HepG2 (cell line): ENCODE measurements at regions not wholly inside any gene's neighbourhood (a gene's known extent, or its start where the extent isn't known, plus 50 kb on each side); places are given as distances from the start of the nearest gene placed in this dataset.

Experiments used
- ATAC-seq: fragments of 200-7000 bp; cut with Tn5 transposase; 3 replicates; pipeline ENCODE4 v1.9.1; 2020; ENCODE audit warnings: mild to moderate bottlenecking, moderate library complexity
- BruUV-seq: library from RNA; stranded (reverse); fragments of 400-500 nt; replicated peaks from 2 replicates; lab custom pipeline; 2021; lab: Mats Ljungman, UMichigan
- CTCF ChIA-PET: fragments of 300-600 bp; formaldehyde crosslinking; extraction: SDS; loops from one replicate; lab custom pipeline; 2021; ENCODE audit warnings: low total read pairs, inconsistent platforms, low intra/inter-chr PET ratio; lab: Yijun Ruan, JAX
- POLR2A ChIA-PET: fragments of 350-600 bp; sonication (Branson Sonifier 250); formaldehyde crosslinking; loops from one replicate; lab custom pipeline; 2020; ENCODE audit warnings: antibody characterized with exemption, inconsistent platforms; lab: Yijun Ruan, JAX
- DNase-seq: peaks from one replicate; pipeline ENCODE4 v3.0.0-alpha.2; 2015; ENCODE audit warnings: low spot score
- FAIRE-seq: peaks from 3 replicates; lab custom pipeline; 2011; peaks lifted over from hg19 to GRCh38; lab: Jason Lieb, UNC
- H2AFZ ChIP-seq: one replicate; pipeline ENCODE4 v1.6.1; 2011; ENCODE audit warnings: low read length, inconsistent platforms
- H3K27ac ChIP-seq: fragments of 300-600 bp; 3 replicates; pipeline ENCODE4 v1.8.0; 2011; ENCODE audit warnings: mixed run types, mild to moderate bottlenecking, mixed read lengths, low read length, inconsistent platforms; ENCODE audit not compliant: insufficient read depth; ENCODE audit errors: extremely low read length
- H3K27me3 ChIP-seq, 2 experiments: fragments of 200-600 bp in 1 of 2; 2 replicates in 1 of 2; 3 replicates in 1 of 2; pipeline versions ENCODE4 v1.6.0 to v1.8.0; 2011; ENCODE audit warnings: low read length in 2 of 2, mild to moderate bottlenecking in 2 of 2, moderate library complexity in 2 of 2, inconsistent platforms in 1 of 2; ENCODE audit not compliant: insufficient read depth in 2 of 2, control insufficient read depth in 1 of 2
- H3K36me3 ChIP-seq, 2 experiments: fragments of 200-600 bp in 1 of 2; replicated peaks in 1 of 2; 2 replicates in 1 of 2; 3 replicates in 1 of 2; pipeline versions ENCODE4 v1.5.1 to v1.8.0; 2011; ENCODE audit warnings: low read length in 2 of 2, inconsistent platforms in 1 of 2; ENCODE audit not compliant: insufficient read depth in 2 of 2, control insufficient read depth in 1 of 2
- H3K4me1 ChIP-seq: 2 replicates; pipeline ENCODE4 v1.5.1; 2012; ENCODE audit warnings: low read length, inconsistent platforms; ENCODE audit not compliant: insufficient read depth
- H3K4me2 ChIP-seq: 2 replicates; pipeline ENCODE4 v1.6.0; 2011; ENCODE audit warnings: low read depth, low read length, inconsistent platforms
- H3K4me3 ChIP-seq, 3 experiments: fragments of 200-600 bp in 1 of 3; sonication (generic), shearing (Covaris generic) in 1 of 3; replicated peaks in 1 of 3; 2 replicates each; pipeline ENCODE4 v1.5.1; 2011 to 2016; ENCODE audit warnings: low read length in 3 of 3, inconsistent platforms in 2 of 3, low read depth in 2 of 3, mild to moderate bottlenecking in 2 of 3, control low read depth in 1 of 3, mixed read lengths in 1 of 3; ENCODE audit not compliant: insufficient read depth in 1 of 3
- H3K79me2 ChIP-seq: one replicate; pipeline ENCODE4 v1.6.1; 2011; ENCODE audit warnings: low read length, inconsistent platforms; ENCODE audit not compliant: insufficient read depth
- H3K9ac ChIP-seq: 2 replicates; pipeline ENCODE4 v1.6.0; 2011; ENCODE audit warnings: mild to moderate bottlenecking, low read depth, low read length, inconsistent platforms; ENCODE audit not compliant: insufficient read depth
- H3K9me3 ChIP-seq: 2 replicates; pipeline ENCODE4 v1.5.1; 2012; ENCODE audit warnings: mild to moderate bottlenecking, low read length
- H4K20me1 ChIP-seq: 2 replicates; pipeline ENCODE4 v1.6.0; 2011; ENCODE audit warnings: inconsistent platforms, mild to moderate bottlenecking, low read length, moderate library complexity; ENCODE audit not compliant: insufficient read depth
- KDM2A ChIP-seq: sonication (generic); formaldehyde crosslinking; IDR thresholded peaks from 2 replicates; pipeline ENCODE4 v1.4.0; 2020; ENCODE audit warnings: low read depth, missing genetic modification reagents, borderline replicate concordance
- NCOA2 ChIP-seq: sonication (generic); formaldehyde crosslinking; IDR thresholded peaks from 2 replicates; pipeline ENCODE4 v1.8.0; 2022; ENCODE audit warnings: inconsistent platforms
- ZNF326 ChIP-seq: sonication (generic); formaldehyde crosslinking; IDR thresholded peaks from 2 replicates; pipeline ENCODE4 v1.4.0; 2020; ENCODE audit warnings: missing genetic modification reagents, borderline replicate concordance
- ZNF513 ChIP-seq: sonication (generic); formaldehyde crosslinking; conservative IDR thresholded peaks from 2 replicates; pipeline ENCODE4 v1.5.0; 2020; ENCODE audit warnings: missing genetic modification reagents
- ZNF780A ChIP-seq: sonication (generic); formaldehyde crosslinking; IDR thresholded peaks from 2 replicates; pipeline ENCODE4 v1.8.0; 2022; ENCODE audit warnings: mild to moderate bottlenecking, missing genetic modification reagents, moderate library complexity
- ZSCAN21 ChIP-seq: sonication (generic); formaldehyde crosslinking; IDR thresholded peaks from 2 replicates; pipeline ENCODE4 v1.8.0; 2022; ENCODE audit warnings: mild to moderate bottlenecking, missing genetic modification reagents, moderate library complexity, borderline replicate concordance
- WGBS: methylation state at CpG from one replicate; pipeline ENCODE4 v1.1.6; 2017; ENCODE audit warnings: low lambda C conversion rate; 5-methylcytosine and 5-hydroxymethylcytosine counted together
- in situ Hi-C: cut with HindIII; loops from 2 replicates; pipeline ENCODE4 v1.10.0; 2017; ENCODE audit warnings: low pct_unique_long_range_greater_than_20kb; ENCODE audit not compliant: extremely low pct_ligation_motif_present
- intact Hi-C: fragments of 100-400 bp; cut with micrococcal nuclease; formaldehyde crosslinking; loops from one replicate; pipeline ENCODE4 v1.10.0; 2022; ENCODE audit not compliant: unreplicated experiment
- TF ChIP-seq, protein P1 (sequence below): IDR thresholded peaks from 2 replicates; pipeline ENCODE4 v1.4.0; 2020; ENCODE audit warnings: mild to moderate bottlenecking, missing genetic modification reagents

DNA sequence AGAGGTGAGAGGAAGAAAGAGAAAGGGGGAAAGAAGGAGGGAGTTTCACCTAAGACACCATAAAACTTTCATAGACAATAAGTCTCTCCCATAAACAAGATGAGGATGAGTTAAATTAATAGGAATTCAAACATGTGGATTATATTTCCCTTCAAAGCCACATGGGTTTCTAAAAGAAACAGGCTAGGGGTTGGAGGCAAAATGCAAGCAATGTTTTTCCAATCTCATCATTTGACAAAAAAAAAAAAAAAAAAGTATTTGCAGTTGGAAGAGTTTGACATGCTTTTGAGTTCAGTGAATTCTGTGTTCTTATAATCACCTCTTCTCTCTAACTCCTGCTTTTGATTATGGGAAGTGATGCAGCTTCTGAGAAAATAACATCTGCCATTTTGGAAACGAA is 186.1 kb upstream of the ADRA1D start:
- Histone ChIP-seq H3K27me3 (peaks cover 3 to 41% of the 10 kb centered on the region in 2 experiments; a peak in 3 of 5 replicates), H2AFZ (no peak overlapping the region), H4K20me1 (no peaks in the 10 kb centered on the region), H3K4me2 (no peak overlapping the region), H3K4me3 (no peak overlapping the region), H3K27ac (no peak overlapping the region), H3K9ac (no peak overlapping the region), H3K79me2 (no peaks in the 10 kb centered on the region), H3K9me3 (no peaks in the 10 kb centered on the region), H3K36me3 (no peaks in the 10 kb centered on the region), H3K4me1 (no peaks in the 10 kb centered on the region)
- ATAC-seq (no peak), DNase-seq (no peak), FAIRE-seq (no peak)
- TF ChIP-seq ZNF513 (CRISPR knock-in tag), result no peak
- TF ChIP-seq, protein P1, sequence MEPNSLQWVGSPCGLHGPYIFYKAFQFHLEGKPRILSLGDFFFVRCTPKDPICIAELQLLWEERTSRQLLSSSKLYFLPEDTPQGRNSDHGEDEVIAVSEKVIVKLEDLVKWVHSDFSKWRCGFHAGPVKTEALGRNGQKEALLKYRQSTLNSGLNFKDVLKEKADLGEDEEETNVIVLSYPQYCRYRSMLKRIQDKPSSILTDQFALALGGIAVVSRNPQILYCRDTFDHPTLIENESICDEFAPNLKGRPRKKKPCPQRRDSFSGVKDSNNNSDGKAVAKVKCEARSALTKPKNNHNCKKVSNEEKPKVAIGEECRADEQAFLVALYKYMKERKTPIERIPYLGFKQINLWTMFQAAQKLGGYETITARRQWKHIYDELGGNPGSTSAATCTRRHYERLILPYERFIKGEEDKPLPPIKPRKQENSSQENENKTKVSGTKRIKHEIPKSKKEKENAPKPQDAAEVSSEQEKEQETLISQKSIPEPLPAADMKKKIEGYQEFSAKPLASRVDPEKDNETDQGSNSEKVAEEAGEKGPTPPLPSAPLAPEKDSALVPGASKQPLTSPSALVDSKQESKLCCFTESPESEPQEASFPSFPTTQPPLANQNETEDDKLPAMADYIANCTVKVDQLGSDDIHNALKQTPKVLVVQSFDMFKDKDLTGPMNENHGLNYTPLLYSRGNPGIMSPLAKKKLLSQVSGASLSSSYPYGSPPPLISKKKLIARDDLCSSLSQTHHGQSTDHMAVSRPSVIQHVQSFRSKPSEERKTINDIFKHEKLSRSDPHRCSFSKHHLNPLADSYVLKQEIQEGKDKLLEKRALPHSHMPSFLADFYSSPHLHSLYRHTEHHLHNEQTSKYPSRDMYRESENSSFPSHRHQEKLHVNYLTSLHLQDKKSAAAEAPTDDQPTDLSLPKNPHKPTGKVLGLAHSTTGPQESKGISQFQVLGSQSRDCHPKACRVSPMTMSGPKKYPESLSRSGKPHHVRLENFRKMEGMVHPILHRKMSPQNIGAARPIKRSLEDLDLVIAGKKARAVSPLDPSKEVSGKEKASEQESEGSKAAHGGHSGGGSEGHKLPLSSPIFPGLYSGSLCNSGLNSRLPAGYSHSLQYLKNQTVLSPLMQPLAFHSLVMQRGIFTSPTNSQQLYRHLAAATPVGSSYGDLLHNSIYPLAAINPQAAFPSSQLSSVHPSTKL (CRISPR knock-in tag), result no peak
- TF ChIP-seq ZNF780A (CRISPR knock-in tag), result no peak
- TF ChIP-seq NCOA2 (CRISPR knock-in tag), result no peak
- no peak for TF ChIP-seq KDM2A (CRISPR knock-in tag)
- no peak for TF ChIP-seq ZNF326 (CRISPR knock-in tag)
- no peak for TF ChIP-seq ZSCAN21 (CRISPR knock-in tag)
- ChIA-PET CTCF (no interaction called here), POLR2A (no interaction called here)
- no TSS peak for BruUV-seq
- intact Hi-C loops (no loop called here), in situ Hi-C loops (no loop called here)
- 0% methylated on average over 1 of the region's 1 CpG for WGBS
